Liver (tissue), 8 donors: ENCODE measurements at regions not wholly inside any gene's neighbourhood (a gene's known extent, or its start where the extent isn't known, plus 50 kb on each side); places are given as distances from the start of the nearest gene placed in this dataset.

Experiments used
- DNase-seq: peaks from one replicate; pipeline ENCODE4 v3.0.0-alpha.2; 2017; ENCODE audit warnings: low spot score
- H3K27ac ChIP-seq, 2 donors: one replicate each; pipeline ENCODE4 v1.7.0; 2013; ENCODE audit warnings: inconsistent platforms in 2 of 2, low read length in 2 of 2, control low read depth in 1 of 2, low read depth in 1 of 2, mild to moderate bottlenecking in 1 of 2
- H3K27me3 ChIP-seq, 4 donors: one replicate each; pipeline versions ENCODE4 v1.6.1 to v1.7.0; 2013; ENCODE audit warnings: low read length in 3 of 4, inconsistent platforms in 1 of 4, mild to moderate bottlenecking in 1 of 4, moderate library complexity in 1 of 4; ENCODE audit not compliant: control insufficient read depth in 4 of 4, insufficient read depth in 4 of 4
- H3K36me3 ChIP-seq, 4 donors: one replicate each; pipeline versions ENCODE4 v1.6.1 to v1.7.0; 2013; ENCODE audit warnings: low read length in 3 of 4, mild to moderate bottlenecking in 3 of 4, low read depth in 1 of 4, moderate library complexity in 1 of 4; ENCODE audit not compliant: control insufficient read depth in 4 of 4, insufficient read depth in 3 of 4
- H3K4me1 ChIP-seq, 4 donors: one replicate each; pipeline versions ENCODE4 v1.6.1 to v1.7.0; 2013; ENCODE audit warnings: low read length in 3 of 4, mild to moderate bottlenecking in 3 of 4, moderate library complexity in 1 of 4; ENCODE audit not compliant: control insufficient read depth in 4 of 4, insufficient read depth in 4 of 4
- H3K4me3 ChIP-seq, 3 donors: one replicate each; pipeline versions ENCODE4 v1.6.1 to v1.7.0; 2013; ENCODE audit warnings: low read length in 3 of 3, control low read depth in 1 of 3, low read depth in 1 of 3, mild to moderate bottlenecking in 1 of 3
- H3K9ac ChIP-seq, 2 donors: one replicate each; pipeline ENCODE4 v1.7.0; 2013; ENCODE audit warnings: low read length in 2 of 2, mild to moderate bottlenecking in 2 of 2, moderate library complexity in 2 of 2, control low read depth in 1 of 2, low read depth in 1 of 2
- H3K9me3 ChIP-seq, 4 donors: one replicate each; pipeline versions ENCODE4 v1.6.1 to v1.7.0; 2013; ENCODE audit warnings: low read length in 3 of 4; ENCODE audit not compliant: control insufficient read depth in 4 of 4
- ATF3 ChIP-seq: IDR thresholded peaks from 2 replicates; pipeline ENCODE4 v1.6.1; 2016; ENCODE audit warnings: antibody characterized with exemption
- CTCF ChIP-seq: fragments of 150-350 bp; IDR thresholded peaks from 2 replicates; pipeline ENCODE4 v1.5.1; 2017; ENCODE audit warnings: improper control_type of control experiment, low read depth, low read length; ENCODE audit not compliant: missing input control
- EGR1 ChIP-seq, 2 donors: IDR thresholded peaks; 2 replicates each; pipeline ENCODE4 v1.6.1; 2016 to 2018; ENCODE audit warnings: antibody characterized with exemption in 2 of 2, low read depth in 2 of 2
- FOXA1 ChIP-seq: IDR thresholded peaks from 2 replicates; pipeline ENCODE4 v1.6.1; 2016; ENCODE audit warnings: antibody characterized with exemption
- FOXA2 ChIP-seq: IDR thresholded peaks from 2 replicates; pipeline ENCODE4 v1.6.1; 2016; ENCODE audit warnings: antibody characterized with exemption
- GABPA ChIP-seq, 2 donors: IDR thresholded peaks in 1 of 2; conservative IDR thresholded peaks in 1 of 2; 2 replicates each; pipeline ENCODE4 v1.6.1; 2016; ENCODE audit warnings: antibody characterized with exemption in 2 of 2, mild to moderate bottlenecking in 1 of 2, moderate library complexity in 1 of 2
- HNF4A ChIP-seq, 2 donors: conservative IDR thresholded peaks; 2 replicates each; pipeline ENCODE4 v1.6.1; 2016; ENCODE audit warnings: antibody characterized with exemption in 2 of 2, mild to moderate bottlenecking in 2 of 2
- HNF4G ChIP-seq: IDR thresholded peaks from 2 replicates; pipeline ENCODE4 v1.6.1; 2016; ENCODE audit warnings: antibody characterized with exemption
- JUND ChIP-seq, 2 donors: IDR thresholded peaks; 2 replicates each; pipeline ENCODE4 v1.6.1; 2016; ENCODE audit warnings: antibody characterized with exemption in 2 of 2
- MAX ChIP-seq: IDR thresholded peaks from 2 replicates; pipeline ENCODE4 v1.6.1; 2016; ENCODE audit warnings: antibody characterized with exemption
- NR2F2 ChIP-seq: IDR thresholded peaks from 2 replicates; pipeline ENCODE4 v1.6.1; 2016; ENCODE audit warnings: antibody characterized with exemption
- RAD21 ChIP-seq, 2 donors: IDR thresholded peaks; 2 replicates each; pipeline ENCODE4 v1.6.1; 2016; ENCODE audit warnings: antibody characterized with exemption in 2 of 2, mild to moderate bottlenecking in 2 of 2
- REST ChIP-seq: IDR thresholded peaks from 2 replicates; pipeline ENCODE4 v1.6.1; 2016; ENCODE audit warnings: antibody characterized with exemption, mild to moderate bottlenecking
- RXRA ChIP-seq, 2 donors: IDR thresholded peaks; 2 replicates each; pipeline ENCODE4 v1.6.1; 2017 to 2018; ENCODE audit warnings: antibody characterized with exemption in 2 of 2, mild to moderate bottlenecking in 1 of 2
- SP1 ChIP-seq: IDR thresholded peaks from 2 replicates; pipeline ENCODE4 v1.6.1; 2018; ENCODE audit warnings: antibody characterized with exemption, mild to moderate bottlenecking
- TAF1 ChIP-seq: conservative IDR thresholded peaks from 2 replicates; pipeline ENCODE4 v1.6.1; 2016; ENCODE audit warnings: antibody characterized with exemption, mild to moderate bottlenecking
- YY1 ChIP-seq: IDR thresholded peaks from 2 replicates; pipeline ENCODE4 v1.6.1; 2016; ENCODE audit warnings: antibody characterized with exemption, mild to moderate bottlenecking
- ZBTB33 ChIP-seq: IDR thresholded peaks from 2 replicates; pipeline ENCODE4 v1.6.1; 2016; ENCODE audit warnings: antibody characterized with exemption
- WGBS: extraction: QIAGEN DNeasy Blood & Tissue Kit; methylation state at CpG from one replicate; pipeline ENCODE4 v1.1.7; 2013; 5-methylcytosine and 5-hydroxymethylcytosine counted together
- donor health status: healthy.
- donor health status: healthy.
- donor health status: healthy.
- donor health status: healthy.
- donor health status: healthy.

GRCh38 chr6:51509597-51509996 lies 577.8 kb downstream of the PKHD1 start:
- WGBS, result 90% methylated on average over 5 of the region's 5 CpGs
- no peaks in the 10 kb centered on the region for H3K36me3 ChIP-seq
- TF ChIP-seq ZBTB33 (no peak), NR2F2 (no peak), GABPA (IDR thresholded peaks at IDR 0.05 in 1 of 2, conservative IDR thresholded peaks at IDR 0.05 in 1 of 2) (no peak), RAD21 (IDR thresholded peaks at IDR 0.05) (no peak), FOXA2 (no peak), YY1 (no peak), HNF4A (conservative IDR thresholded peaks at IDR 0.05) (no peak), EGR1 (IDR thresholded peaks at IDR 0.05; ENCODE audit: low read depth in 2 of 2) (no peak), FOXA1 (no peak), CTCF (no peak), HNF4G (no peak), SP1 (no peak), REST (no peak), MAX (no peak), ATF3 (no peak), TAF1 (no peak), JUND (IDR thresholded peaks at IDR 0.05) (no peak), RXRA (IDR thresholded peaks at IDR 0.05) (no peak)
- H3K9me3 ChIP-seq, result no peaks in the 10 kb centered on the region
- H3K4me1 ChIP-seq, result no peaks in the 10 kb centered on the region
- no peak overlapping the region for H3K9ac ChIP-seq
- no peak for DNase-seq
- no peak overlapping the region for H3K27ac ChIP-seq
- no peak overlapping the region for H3K4me3 ChIP-seq
- H3K27me3 ChIP-seq, result no peaks in the 10 kb centered on the region

GRCh38 chr6:51511081-51511480 lies 576.3 kb downstream of the PKHD1 start:
- no peak overlapping the region for H3K9ac ChIP-seq
- no peak overlapping the region for H3K27ac ChIP-seq
- TF ChIP-seq RXRA (IDR thresholded peaks at IDR 0.05) (no peak), ATF3 (no peak)
- no peak overlapping the region for H3K4me3 ChIP-seq
- no peaks in the 10 kb centered on the region for H3K9me3 ChIP-seq
- no peak for DNase-seq
- H3K36me3 ChIP-seq, result no peaks in the 10 kb centered on the region
- no peaks in the 10 kb centered on the region for H3K4me1 ChIP-seq
- H3K27me3 ChIP-seq, result no peaks in the 10 kb centered on the region
